H7 (cell line): ENCODE measurements at regions not wholly inside any gene's neighbourhood (a gene's known extent, or its start where the extent isn't known, plus 50 kb on each side); places are given as distances from the start of the nearest gene placed in this dataset.

Experiments used
- DNase-seq: peaks from one replicate; pipeline ENCODE4 v3.0.0; 2012
- H3K27me3 ChIP-seq: 2 replicates; pipeline ENCODE4 v1.6.0; 2011; ENCODE audit warnings: mild to moderate bottlenecking, low read length; ENCODE audit not compliant: control insufficient read depth, insufficient read depth
- H3K36me3 ChIP-seq: replicated peaks from 2 replicates; pipeline ENCODE4 v1.5.1; 2011; ENCODE audit warnings: low read length; ENCODE audit not compliant: control insufficient read depth, insufficient read depth
- H3K4me3 ChIP-seq: 2 replicates; pipeline ENCODE4 v1.5.1; 2011; ENCODE audit warnings: low read depth, mild to moderate bottlenecking, control low read depth, low read length, moderate library complexity; ENCODE audit not compliant: insufficient read depth

DNA sequence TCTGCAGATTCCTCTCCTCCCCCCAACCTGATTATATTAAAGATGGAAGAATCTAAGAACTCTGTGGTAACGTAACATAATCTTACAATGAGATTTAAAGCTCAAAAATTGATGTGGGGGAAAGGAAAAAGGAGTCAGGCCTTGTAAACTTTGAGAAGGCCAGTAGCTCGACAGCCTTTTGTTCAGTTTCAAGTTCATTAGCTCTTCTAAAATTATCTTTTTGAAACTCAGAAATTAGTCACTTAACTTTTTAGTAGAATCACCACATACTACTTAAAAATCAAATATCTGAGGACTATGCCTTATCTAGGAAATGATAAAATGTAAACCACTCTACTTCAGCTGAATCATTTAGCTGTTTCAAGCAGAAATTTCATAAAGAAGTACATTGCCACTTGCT is 996.2 kb downstream of the AMY1C start:
- DNase-seq: no peak
- Histone ChIP-seq H3K4me3 (no peak overlapping the region), H3K36me3 (no peaks in the 10 kb centered on the region), H3K27me3 (no peaks in the 10 kb centered on the region)

- H3K36me3 ChIP-seq: no peaks in the 10 kb centered on the region
- no peaks in the 10 kb centered on the region for H3K27me3 ChIP-seq
- no peak for DNase-seq
- no peak overlapping the region for H3K4me3 ChIP-seq
These were observed 997.3 kb downstream of the AMY1C start for GRCh38 chr1:104746994-104747393.

DNA sequence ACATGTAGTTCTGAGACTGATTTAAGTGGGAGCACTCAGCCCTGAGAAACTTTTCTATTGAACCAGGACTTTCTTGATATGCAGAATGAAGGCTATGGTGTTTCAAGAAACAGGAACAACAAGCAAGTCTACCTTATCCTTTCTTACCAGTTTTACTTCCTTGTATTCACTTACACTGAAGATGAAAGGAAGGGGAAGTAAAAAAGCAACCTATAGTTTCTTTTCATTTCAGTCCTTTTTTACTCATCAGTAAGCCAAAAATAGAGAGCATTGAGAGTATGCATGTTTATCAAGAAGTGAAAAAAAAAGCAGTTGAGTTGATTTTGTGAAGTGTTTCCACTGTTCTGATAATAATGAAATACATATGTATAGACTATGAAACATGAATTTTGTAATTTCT is 1010.3 kb downstream of the AMY1C start:
- no peak overlapping the region for H3K4me3 ChIP-seq
- no peaks in the 10 kb centered on the region for H3K36me3 ChIP-seq
- H3K27me3 ChIP-seq: no peaks in the 10 kb centered on the region
- no peak for DNase-seq

DNA sequence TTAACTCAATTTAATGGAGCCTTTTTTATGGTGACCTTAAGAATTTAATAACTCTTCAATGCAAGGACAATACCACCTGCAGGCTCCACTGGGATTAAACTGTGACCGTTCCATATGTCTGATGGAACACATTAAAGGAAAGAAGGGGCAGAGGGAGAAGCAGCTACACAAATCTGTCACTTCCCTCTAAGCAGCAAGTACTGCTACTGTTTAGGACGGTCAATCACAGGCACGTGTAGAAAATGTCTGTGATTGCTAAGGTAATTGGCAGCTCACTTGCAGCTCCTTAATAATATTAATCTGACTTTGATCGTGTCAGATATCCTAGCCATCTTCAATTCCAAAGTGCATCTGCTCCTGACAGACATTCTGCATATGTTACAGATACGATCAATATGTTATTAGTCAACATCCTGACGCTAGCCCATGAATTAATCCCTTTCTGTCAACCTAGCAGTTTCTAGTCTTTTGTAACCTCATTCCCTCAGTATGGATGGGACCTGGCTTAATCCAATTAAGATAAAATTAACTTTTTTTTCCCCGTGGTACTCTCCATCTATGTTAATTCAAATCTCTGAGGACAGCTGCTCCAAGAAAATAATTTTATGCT is 1012.4 kb downstream of the AMY1C start:
- Histone ChIP-seq H3K27me3 (no peaks in the 10 kb centered on the region), H3K36me3 (no peaks in the 10 kb centered on the region), H3K4me3 (no peak overlapping the region)
- no peak for DNase-seq

DNA sequence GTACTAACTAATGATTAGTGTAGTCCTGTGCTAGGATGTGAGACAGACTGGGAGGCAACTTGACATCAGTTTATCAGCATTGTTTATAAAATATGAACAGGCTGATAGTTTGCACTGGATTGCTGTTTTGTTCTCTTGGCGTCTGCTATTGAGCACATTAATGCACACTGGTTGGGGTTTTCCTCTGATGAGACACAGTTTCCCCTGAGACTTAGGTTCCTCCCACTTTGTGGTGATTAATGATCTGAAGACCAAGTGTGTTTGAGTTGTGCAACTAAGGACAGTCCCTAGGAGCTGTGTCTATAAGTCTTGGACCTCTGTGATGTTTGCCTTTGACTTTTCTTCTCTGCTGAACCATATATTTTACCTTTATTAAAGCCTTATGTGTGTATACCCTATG is 1015.4 kb downstream of the AMY1C start:
- no peak for DNase-seq
- Histone ChIP-seq H3K4me3 (no peak overlapping the region), H3K36me3 (no peaks in the 10 kb centered on the region), H3K27me3 (no peaks in the 10 kb centered on the region)

GRCh38 chr1:104768466-104768865 is 1018.8 kb downstream of the AMY1C start:
- Histone ChIP-seq H3K4me3 (no peak overlapping the region), H3K36me3 (no peaks in the 10 kb centered on the region), H3K27me3 (no peaks in the 10 kb centered on the region)
- DNase-seq: no peak

- Histone ChIP-seq H3K27me3 (no peaks in the 10 kb centered on the region), H3K36me3 (no peaks in the 10 kb centered on the region), H3K4me3 (no peak overlapping the region)
- peak; percentile 53 for DNase-seq
These were observed 1030.9 kb downstream of the AMY1C start for GRCh38 chr1:104780470-104781078.

DNA sequence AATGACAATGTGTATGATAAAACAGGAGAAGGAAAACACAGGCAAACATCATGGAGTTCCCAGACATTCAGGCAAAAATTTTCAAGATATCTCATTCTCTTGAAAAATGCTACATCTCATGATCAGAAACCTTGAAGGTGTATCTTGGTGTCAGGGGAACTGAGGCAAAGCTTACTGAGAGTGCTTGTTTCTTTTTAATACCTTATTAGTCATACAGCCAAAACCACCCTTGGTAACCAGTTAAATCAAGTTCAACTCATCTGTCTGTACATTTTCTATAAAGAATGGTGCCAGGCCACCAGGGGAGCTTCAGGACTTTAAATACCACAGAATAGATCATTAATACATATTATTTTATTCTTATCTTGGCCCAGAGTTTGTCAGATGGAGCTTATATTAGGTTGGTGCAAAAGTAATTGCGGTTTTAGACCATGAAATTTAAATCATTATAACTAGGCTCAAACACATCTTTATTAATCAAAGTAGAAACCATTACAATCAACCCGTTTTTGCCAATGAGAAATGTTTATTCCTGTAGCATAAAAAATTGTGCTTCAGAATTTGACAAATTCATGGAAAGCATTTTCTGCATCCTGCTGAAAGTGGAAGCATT is 1036.0 kb downstream of the AMY1C start:
- Histone ChIP-seq H3K36me3 (no peaks in the 10 kb centered on the region), H3K4me3 (no peak overlapping the region), H3K27me3 (no peaks in the 10 kb centered on the region)
- DNase-seq: no peak

- Histone ChIP-seq H3K27me3 (no peaks in the 10 kb centered on the region), H3K4me3 (no peak overlapping the region), H3K36me3 (no peaks in the 10 kb centered on the region)
- no peak for DNase-seq
These were observed 1038.3 kb downstream of the AMY1C start for GRCh38 chr1:104787866-104788510.

DNA sequence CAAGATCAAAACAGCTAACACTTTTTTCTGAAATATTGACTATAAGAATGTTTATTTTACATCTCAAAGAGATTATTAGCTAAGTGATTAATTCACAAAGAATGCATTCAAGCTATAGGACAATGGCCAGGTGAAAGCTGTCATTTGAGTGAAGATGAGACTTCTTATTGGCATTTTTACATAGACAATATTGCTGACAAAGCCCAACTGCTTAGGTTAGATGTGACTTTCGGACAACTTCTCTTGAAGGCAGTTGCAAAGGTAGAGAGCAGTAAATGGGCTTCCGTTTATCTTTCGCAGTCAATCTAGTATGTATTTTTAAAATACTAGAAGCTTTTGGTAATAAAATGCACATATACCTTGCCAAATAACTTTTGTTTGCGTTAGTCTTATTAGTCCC is 1041.3 kb downstream of the AMY1C start:
- no peak for DNase-seq
- H3K36me3 ChIP-seq: no peaks in the 10 kb centered on the region
- no peaks in the 10 kb centered on the region for H3K27me3 ChIP-seq
- H3K4me3 ChIP-seq: no peak overlapping the region

DNA sequence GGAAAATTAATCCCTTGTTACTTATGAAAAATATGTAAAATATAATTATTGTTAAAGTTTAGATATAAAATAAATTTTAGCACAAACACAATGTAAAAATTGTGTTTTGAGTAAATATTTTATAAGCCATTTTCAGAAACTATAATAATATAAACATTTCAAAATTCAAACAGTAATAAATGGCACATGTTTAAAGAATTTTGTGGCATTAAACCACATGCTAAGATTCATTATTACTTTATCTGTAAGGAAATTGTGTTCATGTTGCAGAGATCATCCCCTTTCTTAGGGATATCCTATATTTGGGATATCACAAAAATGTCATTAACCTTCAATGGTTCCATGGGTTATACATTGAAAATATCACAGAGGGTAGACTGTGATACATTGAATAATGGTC is 1044.3 kb downstream of the AMY1C start:
- no peak overlapping the region for H3K4me3 ChIP-seq
- no peaks in the 10 kb centered on the region for H3K36me3 ChIP-seq
- H3K27me3 ChIP-seq: no peaks in the 10 kb centered on the region
- no peak for DNase-seq

DNA sequence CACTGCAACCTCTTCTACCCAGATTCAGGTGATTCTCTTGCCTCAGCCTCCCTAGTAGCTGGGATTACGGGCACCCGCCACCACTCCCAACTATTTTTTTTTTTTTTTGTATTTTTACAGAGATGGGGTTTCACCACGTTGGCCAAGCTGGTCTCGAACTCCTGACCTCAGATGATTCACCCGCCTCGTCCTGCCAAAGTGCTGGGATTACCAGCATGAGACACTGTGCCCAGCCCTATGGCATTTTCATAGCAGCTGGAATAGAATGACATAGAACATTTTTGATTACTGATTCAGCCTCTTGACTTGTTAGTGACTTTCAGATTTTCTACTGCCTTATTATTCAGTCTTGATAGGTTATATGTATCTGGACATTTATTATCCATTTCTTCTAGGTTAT is 1046.2 kb downstream of the AMY1C start:
- DNase-seq: no peak
- no peak overlapping the region for H3K4me3 ChIP-seq
- H3K36me3 ChIP-seq: no peaks in the 10 kb centered on the region
- no peaks in the 10 kb centered on the region for H3K27me3 ChIP-seq

DNA sequence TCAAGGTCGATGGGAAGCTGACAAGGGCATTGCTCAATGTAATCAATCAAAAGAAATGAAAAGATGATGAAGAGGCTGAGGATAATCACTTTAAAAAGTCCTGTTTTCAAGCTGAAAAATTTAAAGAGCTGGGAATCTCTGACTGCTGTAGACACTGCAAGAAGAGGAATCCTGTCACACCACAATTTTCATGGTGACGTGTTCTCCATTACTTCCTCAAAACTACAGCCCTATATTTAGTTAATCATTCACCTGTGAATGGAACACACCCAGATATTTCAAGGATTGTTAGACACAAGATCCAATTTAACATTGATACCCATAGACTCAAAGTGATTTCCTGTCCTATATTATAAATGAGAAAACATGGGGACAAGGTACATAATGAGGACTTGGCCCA is 1048.3 kb downstream of the AMY1C start:
- no peaks in the 10 kb centered on the region for H3K36me3 ChIP-seq
- H3K4me3 ChIP-seq: no peak overlapping the region
- DNase-seq: no peak
- no peaks in the 10 kb centered on the region for H3K27me3 ChIP-seq

GRCh38 chr1:104801344-104801743 is 1051.6 kb downstream of the AMY1C start:
- DNase-seq: no peak
- Histone ChIP-seq H3K4me3 (no peak overlapping the region), H3K27me3 (no peaks in the 10 kb centered on the region), H3K36me3 (no peaks in the 10 kb centered on the region)

- DNase-seq: no peak
- Histone ChIP-seq H3K36me3 (no peaks in the 10 kb centered on the region), H3K27me3 (no peaks in the 10 kb centered on the region), H3K4me3 (no peak overlapping the region)
These were observed 1054.4 kb downstream of the AMY1C start for GRCh38 chr1:104804147-104804546.
